B cell (primary cell): ENCODE measurements at regions not wholly inside any gene's neighbourhood (a gene's known extent, or its start where the extent isn't known, plus 50 kb on each side); places are given as distances from the start of the nearest gene placed in this dataset.

Experiments used
- EZH2 ChIP-seq: IDR thresholded peaks from 2 replicates; pipeline ENCODE4 v1.6.1; 2012; ENCODE audit warnings: borderline replicate concordance, low read depth, mild to moderate bottlenecking, moderate library complexity, low read length; ENCODE audit not compliant: insufficient read depth, poor library complexity, severe bottlenecking
- TF ChIP-seq, protein P1 (sequence below): fragments of 200-600 bp; IDR thresholded peaks from one replicate; pipeline ENCODE4 v1.8.0; 2022; ENCODE audit warnings: antibody characterized with exemption, mild to moderate bottlenecking

GRCh38 chr13:26458196-26458749 lies 99.2 kb upstream of the WASF3 start:
- TF ChIP-seq, protein P1, sequence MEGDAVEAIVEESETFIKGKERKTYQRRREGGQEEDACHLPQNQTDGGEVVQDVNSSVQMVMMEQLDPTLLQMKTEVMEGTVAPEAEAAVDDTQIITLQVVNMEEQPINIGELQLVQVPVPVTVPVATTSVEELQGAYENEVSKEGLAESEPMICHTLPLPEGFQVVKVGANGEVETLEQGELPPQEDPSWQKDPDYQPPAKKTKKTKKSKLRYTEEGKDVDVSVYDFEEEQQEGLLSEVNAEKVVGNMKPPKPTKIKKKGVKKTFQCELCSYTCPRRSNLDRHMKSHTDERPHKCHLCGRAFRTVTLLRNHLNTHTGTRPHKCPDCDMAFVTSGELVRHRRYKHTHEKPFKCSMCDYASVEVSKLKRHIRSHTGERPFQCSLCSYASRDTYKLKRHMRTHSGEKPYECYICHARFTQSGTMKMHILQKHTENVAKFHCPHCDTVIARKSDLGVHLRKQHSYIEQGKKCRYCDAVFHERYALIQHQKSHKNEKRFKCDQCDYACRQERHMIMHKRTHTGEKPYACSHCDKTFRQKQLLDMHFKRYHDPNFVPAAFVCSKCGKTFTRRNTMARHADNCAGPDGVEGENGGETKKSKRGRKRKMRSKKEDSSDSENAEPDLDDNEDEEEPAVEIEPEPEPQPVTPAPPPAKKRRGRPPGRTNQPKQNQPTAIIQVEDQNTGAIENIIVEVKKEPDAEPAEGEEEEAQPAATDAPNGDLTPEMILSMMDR, result no peak
- TF ChIP-seq EZH2, result no peak
